Breast epithelium (tissue), 4 donors: ENCODE measurements at regions not wholly inside any gene's neighbourhood (a gene's known extent, or its start where the extent isn't known, plus 50 kb on each side); places are given as distances from the start of the nearest gene placed in this dataset.
A peak's percentile ranks its signal among the peaks of the same experiment; 100 is the strongest.
"Not testable (repeated sequence)": the region's sequence is repeated elsewhere in the genome, so short reads cannot be mapped to it uniquely, and the experiment has no call there.

ENCODE experiments used
- DNase-seq, 2 donors: peaks; one replicate each; pipeline ENCODE4 v3.0.0-alpha.2; 2019; ENCODE audit warnings: low spot score in 2 of 2
- H3K27ac ChIP-seq, 2 donors: fragments of 200-600 bp; sonication (generic) in 1 of 2; one replicate each; pipeline ENCODE4 v1.5.1; 2016 to 2019; ENCODE audit warnings: mild to moderate bottlenecking in 1 of 2
- H3K27me3 ChIP-seq, 2 donors: fragments of 200-600 bp; sonication (generic) in 1 of 2; one replicate each; pipeline versions ENCODE4 v1.5.1 to v1.6.0; 2017 to 2019; ENCODE audit warnings: control low read depth in 1 of 2, mild to moderate bottlenecking in 1 of 2
- H3K36me3 ChIP-seq: fragments of 200-600 bp; one replicate; pipeline ENCODE4 v1.5.1; 2019
- H3K4me1 ChIP-seq, 2 donors: fragments of 200-600 bp; sonication (generic); one replicate each; pipeline ENCODE4 v1.5.1; 2016 to 2019; ENCODE audit warnings: control low read depth in 1 of 2
- H3K4me3 ChIP-seq, 3 donors: fragments of 200-600 bp; sonication (generic); 1 replicate in 2 of 3; 2 replicates in 1 of 3; pipeline ENCODE4 v1.5.1; 2016 to 2019; ENCODE audit warnings: mild to moderate bottlenecking in 3 of 3, moderate library complexity in 2 of 3
- H3K9me3 ChIP-seq, 2 donors: fragments of 200-600 bp; sonication (generic) in 1 of 2; one replicate each; pipeline ENCODE4 v1.5.1; 2016 to 2019; ENCODE audit warnings: control low read depth in 1 of 2
- POLR2A ChIP-seq: fragments of 450-650 bp; IDR thresholded peaks from one replicate; pipeline ENCODE4 v1.6.1; 2016; ENCODE audit warnings: antibody characterized with exemption, mild to moderate bottlenecking, moderate library complexity
- POLR2AphosphoS5 ChIP-seq, 3 donors: sonication (generic); formaldehyde crosslinking; IDR thresholded peaks; one replicate each; pipeline ENCODE4 v1.6.1; 2017; ENCODE audit warnings: antibody characterized with exemption in 3 of 3
- intact Hi-C: fragments of 100-400 bp; cut with DNase I; formaldehyde crosslinking; loops from one replicate; pipeline ENCODE4 v1.15.1; 2023; ENCODE audit warnings: low total_unique reads
- TF ChIP-seq, protein P1 (sequence below), 3 donors: fragments of 450-650 bp; IDR thresholded peaks; one replicate each; pipeline ENCODE4 v1.5.1; 2016 to 2017; ENCODE audit warnings: antibody characterized with exemption in 3 of 3, mild to moderate bottlenecking in 3 of 3, moderate library complexity in 3 of 3

DNA sequence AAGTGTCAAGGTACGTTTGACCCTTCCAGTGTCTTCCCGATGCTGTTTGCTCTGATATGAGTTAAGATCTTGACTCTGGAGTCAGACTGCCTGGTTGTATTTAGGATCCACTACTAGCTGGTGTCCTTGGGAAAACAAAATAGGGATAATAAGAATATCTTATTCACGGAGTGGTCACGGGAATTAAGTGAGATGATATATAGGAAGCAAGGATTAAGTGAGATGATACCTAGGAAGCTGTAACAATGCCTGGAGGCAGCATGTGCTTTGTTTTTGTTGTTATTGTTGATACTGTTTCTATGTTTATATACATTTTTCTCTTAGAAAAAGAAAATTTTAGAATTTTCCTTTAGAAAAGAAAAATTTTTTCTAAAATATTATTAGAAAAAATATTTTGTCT is 87.0 kb downstream of the LYZL1 start:
- Histone ChIP-seq H3K4me3 (no peak overlapping the region), H3K36me3 (no peaks in the 10 kb centered on the region), H3K4me1 (no peaks in the 10 kb centered on the region), H3K27ac (no peak overlapping the region), H3K27me3 (peaks cover 0 to under 1% of the 10 kb centered on the region in 2 donors), H3K9me3 (no peaks in the 10 kb centered on the region)
- TF ChIP-seq POLR2A (no peak), POLR2AphosphoS5 (IDR thresholded peaks at IDR 0.05) (no peak)
- TF ChIP-seq, protein P1, sequence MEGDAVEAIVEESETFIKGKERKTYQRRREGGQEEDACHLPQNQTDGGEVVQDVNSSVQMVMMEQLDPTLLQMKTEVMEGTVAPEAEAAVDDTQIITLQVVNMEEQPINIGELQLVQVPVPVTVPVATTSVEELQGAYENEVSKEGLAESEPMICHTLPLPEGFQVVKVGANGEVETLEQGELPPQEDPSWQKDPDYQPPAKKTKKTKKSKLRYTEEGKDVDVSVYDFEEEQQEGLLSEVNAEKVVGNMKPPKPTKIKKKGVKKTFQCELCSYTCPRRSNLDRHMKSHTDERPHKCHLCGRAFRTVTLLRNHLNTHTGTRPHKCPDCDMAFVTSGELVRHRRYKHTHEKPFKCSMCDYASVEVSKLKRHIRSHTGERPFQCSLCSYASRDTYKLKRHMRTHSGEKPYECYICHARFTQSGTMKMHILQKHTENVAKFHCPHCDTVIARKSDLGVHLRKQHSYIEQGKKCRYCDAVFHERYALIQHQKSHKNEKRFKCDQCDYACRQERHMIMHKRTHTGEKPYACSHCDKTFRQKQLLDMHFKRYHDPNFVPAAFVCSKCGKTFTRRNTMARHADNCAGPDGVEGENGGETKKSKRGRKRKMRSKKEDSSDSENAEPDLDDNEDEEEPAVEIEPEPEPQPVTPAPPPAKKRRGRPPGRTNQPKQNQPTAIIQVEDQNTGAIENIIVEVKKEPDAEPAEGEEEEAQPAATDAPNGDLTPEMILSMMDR (IDR thresholded peaks at IDR 0.05), result no peak
- no peak for DNase-seq
- intact Hi-C loops, result no loop called here

DNA sequence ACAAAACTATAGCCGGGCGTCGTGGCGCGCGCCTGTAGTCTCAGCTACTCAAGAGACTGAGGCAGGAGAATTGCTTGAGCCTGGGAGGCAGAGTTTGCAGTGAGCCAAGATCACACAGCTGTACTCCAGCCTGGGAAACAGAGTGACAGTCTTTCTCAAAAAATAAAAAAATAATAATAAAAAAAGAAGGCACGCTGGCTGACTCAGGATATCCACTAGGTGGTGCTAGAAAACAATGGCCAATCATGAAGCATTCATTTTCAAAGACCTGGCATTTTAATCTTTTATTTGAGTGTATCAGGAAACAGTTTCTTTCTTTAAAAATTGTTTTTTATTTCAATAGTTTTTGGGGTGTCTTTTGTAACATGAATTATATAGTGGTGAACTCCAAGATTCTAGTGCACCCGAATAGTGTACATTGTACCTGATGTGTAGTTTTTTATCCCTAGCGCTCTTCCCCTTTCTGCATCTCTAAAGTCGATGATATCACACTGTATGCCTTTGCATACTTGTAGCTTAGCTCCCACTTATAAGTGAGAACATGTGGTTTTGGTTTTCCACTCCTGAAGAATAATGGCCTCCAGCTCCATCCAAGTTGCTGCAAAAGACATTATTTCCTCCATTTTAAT is 88.6 kb downstream of the LYZL1 start:
- intact Hi-C loops, result no loop called here
- Histone ChIP-seq H3K27me3 (no peaks in the 10 kb centered on the region), H3K27ac (no peak overlapping the region), H3K36me3 (no peaks in the 10 kb centered on the region), H3K9me3 (no peaks in the 10 kb centered on the region), H3K4me3 (no peak overlapping the region), H3K4me1 (no peaks in the 10 kb centered on the region)
- DNase-seq, result no peak
- no peak for TF ChIP-seq POLR2A
- TF ChIP-seq, protein P1 (IDR thresholded peaks at IDR 0.05), result peak; percentile 30 to 62 (median 52)
- no peak for TF ChIP-seq POLR2AphosphoS5 (IDR thresholded peaks at IDR 0.05)

DNA sequence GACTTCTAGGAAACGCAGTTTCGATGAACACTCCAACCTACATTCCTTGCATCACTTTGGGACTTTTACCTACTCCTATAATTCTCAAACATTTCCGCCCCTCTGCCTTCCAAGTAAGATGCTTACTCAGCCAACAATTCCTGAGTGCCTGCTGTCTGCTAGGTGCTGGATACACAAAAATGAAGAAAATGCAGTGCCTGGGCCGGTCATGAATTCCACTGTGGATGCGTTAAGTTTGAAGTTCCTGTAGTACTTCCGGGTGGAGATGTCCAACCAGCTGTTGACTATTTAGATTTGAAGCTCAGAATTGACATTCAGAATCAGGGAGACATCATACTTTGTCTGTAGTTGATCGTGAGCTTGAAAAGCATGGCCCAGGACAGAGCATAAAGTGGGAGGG is 89.2 kb downstream of the LYZL1 start:
- no peak for TF ChIP-seq POLR2AphosphoS5 (IDR thresholded peaks at IDR 0.05)
- intact Hi-C loops, result no loop called here
- Histone ChIP-seq H3K4me1 (no peaks in the 10 kb centered on the region), H3K36me3 (no peaks in the 10 kb centered on the region), H3K4me3 (no peak overlapping the region), H3K27ac (no peak overlapping the region), H3K27me3 (no peaks in the 10 kb centered on the region), H3K9me3 (no peaks in the 10 kb centered on the region)
- DNase-seq, result no peak

DNA sequence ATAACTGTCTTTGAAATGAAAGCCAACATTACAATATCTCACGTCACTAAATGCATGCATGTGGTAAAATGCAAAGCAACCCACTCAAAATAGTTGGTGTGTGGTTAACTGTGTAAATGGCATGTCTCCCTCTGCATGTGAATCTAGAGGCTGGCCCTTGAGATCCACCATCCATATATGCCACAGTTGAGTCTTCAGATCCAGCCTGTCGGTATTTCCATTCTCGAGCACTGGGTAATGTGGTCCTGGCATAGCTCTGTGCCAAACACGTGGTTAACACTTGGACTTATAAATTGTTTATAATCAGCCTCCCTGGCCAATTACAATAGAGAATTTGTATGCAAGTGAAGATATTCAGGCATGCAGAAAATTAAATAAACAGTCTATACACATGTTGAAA is 90.3 kb downstream of the LYZL1 start:
- Histone ChIP-seq H3K9me3 (no peaks in the 10 kb centered on the region), H3K36me3 (no peaks in the 10 kb centered on the region), H3K4me1 (no peaks in the 10 kb centered on the region), H3K4me3 (no peak overlapping the region), H3K27me3 (no peaks in the 10 kb centered on the region), H3K27ac (no peak overlapping the region)
- no peak for TF ChIP-seq POLR2AphosphoS5 (IDR thresholded peaks at IDR 0.05)
- TF ChIP-seq, protein P1 (IDR thresholded peaks at IDR 0.05), result no peak
- TF ChIP-seq POLR2A, result no peak
- intact Hi-C loops, result no loop called here
- DNase-seq, result no peak

DNA sequence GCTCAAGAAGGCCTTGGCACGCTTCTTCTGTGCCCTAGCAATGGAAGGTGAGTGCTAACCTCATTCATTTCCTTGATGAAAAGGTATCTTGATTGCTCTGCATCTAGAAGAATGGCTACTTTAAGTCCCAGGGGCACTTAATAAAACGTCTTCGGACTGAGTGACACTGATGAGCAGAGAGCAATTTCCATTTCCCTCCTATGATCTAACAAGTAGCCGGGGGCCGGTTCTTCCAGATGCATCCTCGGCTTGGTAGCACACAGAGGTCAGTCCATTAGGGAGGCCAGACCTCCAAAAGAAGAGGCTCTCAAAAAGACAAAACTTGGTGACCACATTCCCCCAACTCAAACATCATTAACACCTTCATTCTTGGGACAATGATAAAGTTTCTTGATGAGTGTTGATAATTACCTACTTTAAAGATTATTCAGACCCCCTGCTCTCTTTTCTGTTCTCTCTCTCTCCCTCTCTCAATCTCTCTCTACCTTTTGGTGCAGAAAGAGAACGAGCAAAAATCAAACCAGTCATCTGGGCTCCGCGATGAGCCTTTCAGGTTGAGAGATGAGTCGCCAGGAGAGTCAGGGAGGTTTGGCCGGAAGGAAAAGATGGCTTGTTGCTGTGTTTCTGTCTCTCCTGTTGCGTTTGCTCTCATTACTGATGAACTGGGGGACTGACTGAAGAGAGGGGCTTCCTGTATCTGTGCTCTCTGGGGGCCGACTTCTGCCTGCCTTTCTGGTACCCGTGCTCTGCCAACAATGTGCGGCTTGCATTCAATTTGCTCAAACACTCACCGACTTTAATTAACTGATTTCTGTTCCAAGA is 91.1 kb downstream of the LYZL1 start:
- H3K9me3 ChIP-seq, DNase-seq, H3K27me3 ChIP-seq, H3K36me3 ChIP-seq, H3K27ac ChIP-seq, intact Hi-C loops, H3K4me1 ChIP-seq, H3K4me3 ChIP-seq: not testable (repeated sequence)

DNA sequence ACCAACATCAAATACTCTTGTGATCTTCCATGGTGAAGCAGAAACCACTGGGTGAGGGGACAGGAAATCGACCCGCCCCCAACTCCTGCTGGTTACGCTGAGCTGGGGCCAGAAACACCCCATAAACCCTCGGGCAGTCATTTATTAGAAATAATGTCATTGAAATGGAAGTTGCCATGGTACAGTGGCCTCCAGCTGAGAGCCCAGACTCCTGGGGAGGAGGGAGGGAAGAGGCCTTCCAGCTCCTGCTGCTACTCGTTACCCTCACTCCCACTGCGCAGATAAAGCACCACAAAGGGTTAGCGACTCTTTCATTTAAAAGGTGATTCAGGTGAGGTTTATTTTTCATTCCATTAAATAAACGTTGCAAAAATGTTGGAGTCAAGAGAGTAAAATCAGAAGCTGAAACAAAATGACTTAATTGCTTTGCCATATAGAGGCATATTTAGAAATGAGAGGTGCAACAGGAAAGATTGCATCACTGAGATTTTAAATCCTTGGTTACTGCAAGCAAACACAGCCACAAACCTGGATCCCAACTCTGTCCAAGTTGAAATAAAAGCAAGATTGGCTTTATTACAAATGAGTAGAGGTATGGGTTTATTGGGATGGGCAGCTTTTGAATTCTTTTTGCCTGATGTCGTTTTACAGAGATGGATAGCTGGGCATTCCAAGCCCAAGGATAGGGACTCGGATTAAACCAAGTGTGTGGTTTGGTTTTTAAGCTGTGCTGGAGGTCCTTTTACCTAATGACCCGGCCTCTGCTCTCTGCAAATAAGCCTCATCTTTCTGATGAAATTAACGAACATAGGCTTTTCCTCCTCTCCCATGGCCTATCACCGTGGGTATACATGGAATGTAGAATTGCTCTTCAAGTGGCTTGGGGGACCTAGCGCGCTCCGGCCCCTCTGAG is 92.0 kb downstream of the LYZL1 start:
- H3K4me3 ChIP-seq, H3K27me3 ChIP-seq, H3K27ac ChIP-seq, H3K9me3 ChIP-seq, H3K36me3 ChIP-seq, DNase-seq, intact Hi-C loops, H3K4me1 ChIP-seq: not testable (repeated sequence)
